IPS DF 6.9 (cell line): ENCODE measurements at regions not wholly inside any gene's neighbourhood (a gene's known extent, or its start where the extent isn't known, plus 50 kb on each side); places are given as distances from the start of the nearest gene placed in this dataset.

Experiments
- DNase-seq: peaks from one replicate; pipeline ENCODE4 v3.0.0-alpha.2; 2013; ENCODE audit warnings: low read depth, low spot score
- H3K27ac ChIP-seq: one replicate; pipeline ENCODE4 v1.5.1; 2013; ENCODE audit warnings: low read length, control low read depth
- H3K27me3 ChIP-seq: 2 replicates; pipeline ENCODE4 v1.6.1; 2013; ENCODE audit warnings: mild to moderate bottlenecking, low read length; ENCODE audit not compliant: control insufficient read depth, insufficient read depth
- H3K36me3 ChIP-seq: 2 replicates; pipeline ENCODE4 v1.6.1; 2013; ENCODE audit warnings: low read length; ENCODE audit not compliant: control insufficient read depth, insufficient read depth
- H3K4me1 ChIP-seq: 2 replicates; pipeline ENCODE4 v1.6.1; 2013; ENCODE audit warnings: low read length; ENCODE audit not compliant: control insufficient read depth, insufficient read depth
- H3K4me3 ChIP-seq: 2 replicates; pipeline ENCODE4 v1.5.1; 2013; ENCODE audit warnings: mild to moderate bottlenecking, low read length
- H3K9me3 ChIP-seq: 2 replicates; pipeline ENCODE4 v1.6.1; 2013; ENCODE audit warnings: low read length, inconsistent platforms; ENCODE audit not compliant: control insufficient read depth, insufficient read depth
- WGBS: extraction: QIAGEN DNeasy Blood & Tissue Kit; methylation state at CpG from one replicate; pipeline ENCODE4 v1.1.7; 2013; ENCODE audit warnings: mixed read lengths, missing lambda C conversion rate; ENCODE audit not compliant: insufficient read length, insufficient coverage; 5-methylcytosine and 5-hydroxymethylcytosine counted together

GRCh38 chr18:47457614-47458013 is 206.2 kb upstream of the SKOR2 start:
- no peaks in the 10 kb centered on the region for H3K36me3 ChIP-seq
- no peak overlapping the region for H3K4me3 ChIP-seq
- DNase-seq, result no peak
- peaks cover 1% of the 10 kb centered on the region; the same call in 1 of the 2 replicates for H3K4me1 ChIP-seq
- H3K9me3 ChIP-seq, result no peaks in the 10 kb centered on the region
- H3K27ac ChIP-seq, result no peak overlapping the region
- no CpG with 5 or more reads among the region's 1 CpG for WGBS
- H3K27me3 ChIP-seq, result no peaks in the 10 kb centered on the region; the same call in 1 of the 2 replicates

DNA sequence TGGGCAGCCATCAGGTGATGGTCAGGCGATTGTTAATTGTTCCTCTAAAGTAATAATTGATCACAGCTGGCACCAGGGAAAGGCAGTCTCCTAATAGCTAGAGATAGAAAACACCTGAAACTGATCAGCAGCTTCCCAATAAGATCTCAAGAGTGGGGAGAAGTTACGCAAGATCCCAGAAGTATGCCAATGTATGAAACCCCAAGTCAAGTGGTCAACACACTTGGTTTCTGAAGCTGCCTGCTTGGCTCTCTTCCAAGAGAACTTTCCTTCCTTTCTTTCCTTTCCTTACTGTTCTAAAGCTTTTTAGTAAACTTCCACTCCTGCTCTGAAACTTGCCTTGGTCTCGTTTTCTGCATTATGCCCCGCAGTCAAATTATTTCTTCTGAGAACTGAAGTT is 201.6 kb upstream of the SKOR2 start:
- no peak overlapping the region for H3K4me3 ChIP-seq
- no peak overlapping the region for H3K27ac ChIP-seq
- WGBS, result no CpG with 5 or more reads among the region's 4 CpGs
- H3K27me3 ChIP-seq, result no peaks in the 10 kb centered on the region
- no peaks in the 10 kb centered on the region for H3K36me3 ChIP-seq
- H3K4me1 ChIP-seq, result peaks cover 1% of the 10 kb centered on the region; the same call in 1 of the 2 replicates
- no peaks in the 10 kb centered on the region for H3K9me3 ChIP-seq
- DNase-seq, result no peak

- no peaks in the 10 kb centered on the region for H3K9me3 ChIP-seq
- no peaks in the 10 kb centered on the region for H3K36me3 ChIP-seq
- no peak overlapping the region for H3K4me3 ChIP-seq
- no peak overlapping the region for H3K27ac ChIP-seq
- no peaks in the 10 kb centered on the region for H3K4me1 ChIP-seq
- no CpG with 5 or more reads among the region's 6 CpGs for WGBS
- no peaks in the 10 kb centered on the region for H3K27me3 ChIP-seq
- no peak for DNase-seq
Observed at GRCh38 chr18:47448956-47449355, 197.5 kb upstream of the SKOR2 start.

DNA sequence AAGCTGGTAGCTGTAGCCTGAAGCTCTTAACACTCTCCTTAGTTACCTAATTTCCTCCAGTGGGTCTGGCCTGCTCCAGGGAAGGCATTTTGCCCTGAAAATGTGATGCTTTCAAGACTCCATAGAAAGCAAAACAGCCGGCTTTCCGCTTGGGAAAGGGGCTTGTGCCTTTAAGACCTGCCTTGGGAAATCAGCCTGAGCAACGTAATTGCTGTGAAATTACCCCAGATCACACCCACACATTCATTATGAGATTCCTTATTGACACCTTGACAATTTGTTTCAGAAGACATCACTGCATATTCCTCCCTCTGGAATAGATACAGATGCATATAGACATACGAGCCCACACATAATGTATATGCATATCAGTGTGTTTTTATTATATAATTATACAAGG is 190.5 kb upstream of the SKOR2 start:
- H3K4me1 ChIP-seq, result no peaks in the 10 kb centered on the region
- no CpG with 5 or more reads among the region's 4 CpGs for whole genome bisulfite sequencing
- H3K9me3 ChIP-seq, result no peaks in the 10 kb centered on the region
- H3K36me3 ChIP-seq, result no peaks in the 10 kb centered on the region
- no peaks in the 10 kb centered on the region for H3K27me3 ChIP-seq
- no peak overlapping the region for H3K4me3 ChIP-seq
- DNase-seq, result no peak
- H3K27ac ChIP-seq, result no peak overlapping the region

- Histone ChIP-seq H3K27ac (no peak overlapping the region), H3K36me3 (no peaks in the 10 kb centered on the region), H3K4me3 (no peak overlapping the region), H3K27me3 (no peaks in the 10 kb centered on the region), H3K4me1 (no peaks in the 10 kb centered on the region), H3K9me3 (no peaks in the 10 kb centered on the region)
- DNase-seq, result no peak
Observed at GRCh38 chr18:47438001-47438400, 186.5 kb upstream of the SKOR2 start.

- Histone ChIP-seq H3K4me3 (no peak overlapping the region), H3K27me3 (no peaks in the 10 kb centered on the region), H3K4me1 (no peaks in the 10 kb centered on the region), H3K27ac (no peak overlapping the region), H3K36me3 (no peaks in the 10 kb centered on the region), H3K9me3 (no peaks in the 10 kb centered on the region)
- no peak for DNase-seq
- WGBS, result no CpG with 5 or more reads among the region's 1 CpG
Observed at GRCh38 chr18:47436871-47437270, 185.4 kb upstream of the SKOR2 start.

DNA sequence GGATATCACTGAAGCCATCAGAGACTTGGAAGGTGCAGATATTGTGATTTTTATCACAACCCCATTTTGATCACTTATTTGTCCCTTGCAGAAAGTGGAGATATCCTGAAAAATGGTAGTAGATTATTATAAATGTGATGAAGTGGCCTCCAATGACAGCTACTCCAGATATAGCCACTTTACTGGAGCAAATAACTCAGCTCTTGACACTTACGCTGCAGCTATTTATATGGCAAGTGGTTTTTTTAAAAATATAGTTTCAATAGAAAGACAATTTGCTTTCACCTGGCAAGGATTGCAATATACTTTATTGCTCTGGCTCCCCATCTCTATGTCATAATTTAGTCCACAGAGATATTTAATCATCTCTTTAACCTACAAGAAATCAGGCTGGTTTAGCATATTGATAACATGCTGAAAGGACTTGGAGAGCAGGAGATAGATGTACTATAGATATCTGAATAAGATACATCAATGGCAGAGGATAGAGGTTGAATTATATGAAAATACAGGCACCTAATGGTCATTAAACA is 182.8 kb upstream of the SKOR2 start:
- Histone ChIP-seq H3K4me1 (no peaks in the 10 kb centered on the region), H3K4me3 (no peak overlapping the region), H3K27ac (no peak overlapping the region), H3K36me3 (no peaks in the 10 kb centered on the region), H3K27me3 (no peaks in the 10 kb centered on the region), H3K9me3 (no peaks in the 10 kb centered on the region; the same call in 1 of the 2 replicates)
- no peak for DNase-seq
- WGBS, result no CpG with 5 or more reads among the region's 1 CpG

- Histone ChIP-seq H3K4me1 (no peaks in the 10 kb centered on the region), H3K36me3 (no peaks in the 10 kb centered on the region)
Observed at GRCh38 chr18:47427923-47428637, 176.6 kb upstream of the SKOR2 start.

DNA sequence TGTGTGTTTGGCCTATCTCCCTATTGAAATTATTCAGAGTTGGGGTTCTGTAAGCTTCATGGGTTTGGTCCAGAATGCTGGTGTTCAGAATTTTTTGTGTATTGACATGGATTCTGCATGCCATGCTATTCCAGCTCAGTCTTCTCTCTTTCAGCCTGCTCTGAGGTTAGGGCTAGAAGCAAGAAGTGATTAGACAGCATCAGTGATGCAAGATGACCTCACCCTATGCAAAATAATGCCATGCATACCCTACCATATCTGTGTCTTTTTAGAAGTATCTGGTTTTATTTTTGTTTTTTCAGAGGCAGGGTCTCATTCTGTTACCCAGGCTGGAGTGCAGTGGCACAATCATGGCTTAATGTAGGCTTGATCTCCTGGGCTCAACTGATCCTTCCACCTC is 175.6 kb upstream of the SKOR2 start:
- DNase-seq, result no peak
- Histone ChIP-seq H3K9me3 (no peaks in the 10 kb centered on the region; the same call in 1 of the 2 replicates), H3K36me3 (no peaks in the 10 kb centered on the region), H3K4me1 (no peaks in the 10 kb centered on the region), H3K4me3 (no peak overlapping the region), H3K27ac (no peak overlapping the region), H3K27me3 (peaks cover 2% of the 10 kb centered on the region; the same call in 1 of the 2 replicates)

More at GRCh38 chr18:47427923-47428637, 176.6 kb upstream of the SKOR2 start:
- Histone ChIP-seq H3K9me3 (no peaks in the 10 kb centered on the region; the same call in 1 of the 2 replicates), H3K27me3 (peaks cover 1% of the 10 kb centered on the region; the same call in 1 of the 2 replicates), H3K27ac (no peak overlapping the region), H3K4me3 (no peak overlapping the region)
- no peak for DNase-seq
- WGBS, result no CpG with 5 or more reads among the region's 10 CpGs

DNA sequence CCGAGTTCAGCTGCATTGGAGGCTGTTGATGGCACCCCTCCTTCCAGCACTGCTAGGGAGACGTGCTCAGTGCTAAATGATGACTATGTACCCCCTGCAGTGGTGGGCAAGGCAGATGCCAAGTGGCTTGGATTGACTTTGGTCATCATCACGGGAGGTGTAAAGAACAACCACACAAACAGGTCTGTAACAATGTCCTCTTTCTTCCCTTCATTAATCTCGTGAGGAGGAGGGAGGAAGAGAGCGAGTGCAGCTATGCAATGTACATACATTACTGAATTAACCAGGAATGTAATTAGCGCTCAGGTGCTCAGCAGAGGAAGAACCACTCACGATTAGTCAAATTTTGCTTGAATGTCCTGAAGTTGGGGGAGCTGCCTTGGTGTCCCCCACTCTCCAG is 173.9 kb upstream of the SKOR2 start:
- WGBS, result no CpG with 5 or more reads among the region's 7 CpGs

DNA sequence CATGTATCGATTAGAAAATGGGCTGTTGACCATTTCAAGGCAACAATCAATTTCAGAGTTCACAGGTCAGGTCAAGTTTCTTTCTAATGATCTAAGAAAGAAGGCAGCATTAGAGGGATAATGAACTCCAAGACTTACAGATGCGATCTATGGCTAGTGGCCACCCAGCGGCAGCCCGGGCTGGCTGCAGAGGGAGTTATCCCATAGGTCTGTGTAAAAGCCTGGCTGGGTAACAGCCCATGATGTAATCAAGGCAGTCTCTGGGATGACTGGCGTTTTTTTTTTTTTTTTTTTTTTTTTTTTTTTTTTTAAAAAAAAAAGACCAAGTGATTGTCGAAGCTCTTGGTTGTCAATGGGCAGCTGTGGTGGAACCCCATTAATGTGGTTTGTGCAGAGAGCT is 171.1 kb upstream of the SKOR2 start:
- H3K9me3 ChIP-seq, result no peaks in the 10 kb centered on the region
- no peak overlapping the region for H3K4me3 ChIP-seq
- H3K4me1 ChIP-seq, result no peaks in the 10 kb centered on the region
- H3K27me3 ChIP-seq, result peaks cover 9% of the 10 kb centered on the region; the same call in 1 of the 2 replicates
- no CpG with 5 or more reads among the region's 6 CpGs for WGBS
- no peaks in the 10 kb centered on the region for H3K36me3 ChIP-seq
- no peak overlapping the region for H3K27ac ChIP-seq
- DNase-seq, result no peak

More for the DNA sequence above, 173.9 kb upstream of the SKOR2 start:
- peaks cover 4% of the 10 kb centered on the region; the same call in 1 of the 2 replicates for H3K27me3 ChIP-seq
- H3K4me3 ChIP-seq, result no peak overlapping the region
- H3K4me1 ChIP-seq, result no peaks in the 10 kb centered on the region
- no peak for DNase-seq
- H3K9me3 ChIP-seq, result no peaks in the 10 kb centered on the region; the same call in 1 of the 2 replicates
- no peaks in the 10 kb centered on the region for H3K36me3 ChIP-seq
- H3K27ac ChIP-seq, result no peak overlapping the region
